Hepatocyte (in vitro differentiated cells): ENCODE measurements at regions not wholly inside any gene's neighbourhood (a gene's known extent, or its start where the extent isn't known, plus 50 kb on each side); places are given as distances from the start of the nearest gene placed in this dataset.

Source experiments
- DNase-seq: peaks from one replicate; pipeline ENCODE4 v3.0.0-alpha.2; 2016; ENCODE audit warnings: low spot score
- H2AFZ ChIP-seq: fragments of 200-600 bp; sonication (generic); 2 replicates; pipeline ENCODE4 v1.6.0; 2016; ENCODE audit warnings: antibody characterized with exemption, mild to moderate bottlenecking
- H3K27ac ChIP-seq: fragments of 200-600 bp; sonication (generic); 2 replicates; pipeline ENCODE4 v1.5.1; 2016; ENCODE audit warnings: mild to moderate bottlenecking
- H3K27me3 ChIP-seq: fragments of 200-600 bp; sonication (generic); 2 replicates; pipeline ENCODE4 v1.6.1; 2016
- H3K36me3 ChIP-seq: fragments of 200-600 bp; sonication (generic); replicated peaks from 2 replicates; pipeline ENCODE4 v1.5.1; 2016; ENCODE audit warnings: low read depth; ENCODE audit not compliant: insufficient read depth
- H3K4me1 ChIP-seq: fragments of 200-600 bp; sonication (generic); 2 replicates; pipeline ENCODE4 v1.5.1; 2016; ENCODE audit warnings: mild to moderate bottlenecking, moderate library complexity; ENCODE audit not compliant: insufficient read depth
- H3K4me2 ChIP-seq: fragments of 200-600 bp; sonication (generic); 2 replicates; pipeline ENCODE4 v1.6.0; 2016
- H3K4me3 ChIP-seq: fragments of 200-600 bp; sonication (generic); 2 replicates; pipeline ENCODE4 v1.5.1; 2016; ENCODE audit warnings: mild to moderate bottlenecking
- H3K79me2 ChIP-seq: fragments of 200-600 bp; sonication (generic); 2 replicates; pipeline ENCODE4 v1.6.0; 2017; ENCODE audit warnings: mild to moderate bottlenecking
- H3K9me2 ChIP-seq: fragments of 200-600 bp; sonication (generic); replicated peaks from 2 replicates; pipeline ENCODE4 v1.6.0; 2017; ENCODE audit warnings: mild to moderate bottlenecking; ENCODE audit not compliant: insufficient read depth
- H3K9me3 ChIP-seq: fragments of 200-600 bp; sonication (generic); 2 replicates; pipeline ENCODE4 v1.5.1; 2016; ENCODE audit warnings: low read depth, mild to moderate bottlenecking
- H4K20me1 ChIP-seq: fragments of 200-600 bp; sonication (generic); 2 replicates; pipeline ENCODE4 v1.6.0; 2016; ENCODE audit warnings: mild to moderate bottlenecking; ENCODE audit not compliant: insufficient read depth, poor library complexity, severe bottlenecking
- CTCF ChIP-seq: fragments of 200-600 bp; sonication (generic); IDR thresholded peaks from 2 replicates; pipeline ENCODE4 v1.5.1; 2016; ENCODE audit warnings: antibody characterized with exemption, mild to moderate bottlenecking; ENCODE audit not compliant: poor library complexity
- EZH2 ChIP-seq: fragments of 200-600 bp; sonication (generic); IDR thresholded peaks from 2 replicates; pipeline ENCODE4 v1.6.1; 2016; ENCODE audit warnings: antibody characterized with exemption, mild to moderate bottlenecking, borderline replicate concordance
- EZH2phosphoT487 ChIP-seq: fragments of 200-600 bp; sonication (generic); IDR thresholded peaks from one replicate; pipeline ENCODE4 v1.6.1; 2018; ENCODE audit warnings: antibody characterized with exemption, mild to moderate bottlenecking, low read depth, moderate library complexity; ENCODE audit not compliant: unreplicated experiment, severe bottlenecking
- WGBS: methylation state at CpG from one replicate; pipeline ENCODE4 v1.1.6; 2016; ENCODE audit warnings: low lambda C conversion rate; ENCODE audit errors: missing lambda C conversion rate; 5-methylcytosine and 5-hydroxymethylcytosine counted together

DNA sequence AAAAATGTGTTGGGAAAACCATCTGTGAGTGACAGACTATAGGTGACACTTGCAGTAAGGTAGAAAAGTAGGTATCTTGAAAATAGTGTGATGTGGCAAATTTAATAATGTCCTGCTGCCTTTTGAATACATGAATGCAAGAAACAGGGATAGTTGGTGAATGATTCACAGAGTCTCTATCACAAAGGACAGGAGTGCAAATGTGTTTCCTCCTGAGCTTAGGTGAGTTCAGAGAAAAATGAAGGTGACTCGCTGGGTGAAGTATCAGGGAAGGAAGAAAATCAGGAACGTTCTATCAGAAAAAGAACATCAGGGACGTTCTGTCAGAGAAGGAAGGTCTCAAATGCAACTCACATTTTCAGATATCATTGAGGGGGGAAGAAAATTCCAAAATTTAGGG lies 557.8 kb upstream of the SLC35B3 start:
- Histone ChIP-seq H3K79me2 (no peaks in the 10 kb centered on the region), H3K4me1 (no peaks in the 10 kb centered on the region), H3K9me3 (no peaks in the 10 kb centered on the region), H3K4me3 (no peak overlapping the region), H3K4me2 (no peak overlapping the region), H3K27ac (no peak overlapping the region), H4K20me1 (no peaks in the 10 kb centered on the region), H3K27me3 (no peaks in the 10 kb centered on the region), H2AFZ (no peak overlapping the region), H3K9me2 (no peaks in the 10 kb centered on the region), H3K36me3 (no peaks in the 10 kb centered on the region)
- 77% methylated on average over 3 of the region's 3 CpGs for WGBS
- DNase-seq, result no peak
- no peak for TF ChIP-seq CTCF
- TF ChIP-seq EZH2, result no peak
- no peak for TF ChIP-seq EZH2phosphoT487

GRCh38 chr6:8991844-8992243 lies 556.5 kb upstream of the SLC35B3 start:
- Histone ChIP-seq H3K4me3 (no peak overlapping the region), H3K9me2 (no peaks in the 10 kb centered on the region), H2AFZ (no peak overlapping the region), H3K27me3 (no peaks in the 10 kb centered on the region), H3K4me1 (no peaks in the 10 kb centered on the region), H3K36me3 (no peaks in the 10 kb centered on the region), H3K27ac (no peak overlapping the region), H3K79me2 (no peaks in the 10 kb centered on the region), H4K20me1 (no peaks in the 10 kb centered on the region), H3K4me2 (no peak overlapping the region), H3K9me3 (no peaks in the 10 kb centered on the region)
- TF ChIP-seq EZH2phosphoT487 (no peak), CTCF (no peak), EZH2 (no peak)
- WGBS, result 57% methylated on average over 3 of the region's 3 CpGs
- DNase-seq, result no peak

GRCh38 chr6:8990075-8990474 lies 554.7 kb upstream of the SLC35B3 start:
- no peaks in the 10 kb centered on the region for H3K9me3 ChIP-seq
- DNase-seq, result no peak
- 91% methylated on average over 2 of the region's 2 CpGs for WGBS

More at GRCh38 chr6:8990075-8990474, 554.7 kb upstream of the SLC35B3 start:
- Histone ChIP-seq H3K4me1 (no peaks in the 10 kb centered on the region), H3K79me2 (no peaks in the 10 kb centered on the region), H3K9me2 (no peaks in the 10 kb centered on the region), H3K4me2 (no peak overlapping the region), H2AFZ (no peak overlapping the region), H3K4me3 (no peak overlapping the region), H4K20me1 (no peaks in the 10 kb centered on the region), H3K27ac (no peak overlapping the region), H3K27me3 (no peaks in the 10 kb centered on the region), H3K36me3 (no peaks in the 10 kb centered on the region)
- TF ChIP-seq EZH2phosphoT487 (no peak), CTCF (no peak), EZH2 (no peak)
